ENCODE measurements at regions not wholly inside any gene's neighbourhood (a gene's known extent, or its start where the extent isn't known, plus 50 kb on each side); places are given as distances from the start of the nearest gene placed in this dataset.

DNA sequence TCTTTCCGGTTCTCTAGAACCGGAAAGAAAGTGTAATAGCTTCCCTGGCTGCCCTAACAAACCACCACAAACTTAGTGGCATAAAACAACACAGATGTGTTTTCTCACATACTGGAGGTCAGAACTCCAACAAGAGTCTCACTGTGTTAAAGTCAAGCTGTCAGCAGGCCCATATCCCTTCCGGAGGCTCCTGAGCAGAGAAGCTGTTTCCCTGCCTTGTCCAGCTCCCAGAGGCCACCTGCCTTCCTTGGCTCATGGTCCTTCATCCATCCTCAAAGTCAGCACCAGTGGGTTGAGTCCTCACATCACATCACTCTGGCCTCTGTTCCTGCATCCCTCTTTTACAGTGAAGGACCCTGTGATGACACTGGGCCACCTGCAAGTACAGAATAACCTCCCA lies 49.8 kb upstream of the HMX1 start:
- no peak for DNase-seq (ENCODE audit: low read depth, low spot score)

Measured in activated CD4-positive, CD25-positive, alpha-beta regulatory T cell treated with anti-CD3 and anti-CD28 coated beads, Interleukin-2, amount 50 U/mL, for 16 hours (primary cell).